T-helper 2 cell treated with Interferon-gamma antibody and Interleukin-4, amounts not matched to agents 100 ng/mL and 5 ng/mL, for 36 hours (primary cell): ENCODE measurements at regions not wholly inside any gene's neighbourhood (a gene's known extent, or its start where the extent isn't known, plus 50 kb on each side); places are given as distances from the start of the nearest gene placed in this dataset.

Experiments
- intact Hi-C: fragments of 100-400 bp; cut with micrococcal nuclease; formaldehyde crosslinking; loops from one replicate; pipeline ENCODE4 v1.15.1; 2023

GRCh38 chr2:8513601-8514273 is 168.1 kb upstream of the ID2 start:
- intact Hi-C loops: loop anchor here (2.0 kb wide), 1 partner anchor 33 kb away; no protein-coding TSS in a partner anchor

- intact Hi-C loops: loop anchor here (2.0 kb wide), 1 partner anchor 33 kb away; no protein-coding TSS in a partner anchor
Measured at GRCh38 chr2:8514274-8514662, 167.6 kb upstream of the ID2 start.

- intact Hi-C loops: loop anchor here (1.0 to 2.0 kb wide), 3 partner anchors 28 to 166 kb away; no protein-coding TSS in a partner anchor
Measured at GRCh38 chr2:8514796-8515758, 166.8 kb upstream of the ID2 start.

GRCh38 chr2:8515864-8516533 is 165.9 kb upstream of the ID2 start:
- intact Hi-C loops: loop anchor here (1.0 to 2.0 kb wide), 3 partner anchors 27 to 165 kb away; no protein-coding TSS in a partner anchor

GRCh38 chr2:8517850-8518498 is 163.9 kb upstream of the ID2 start:
- intact Hi-C loops: no loop called here

- intact Hi-C loops: no loop called here
Measured at GRCh38 chr2:8518979-8519668, 162.7 kb upstream of the ID2 start.

GRCh38 chr2:8520791-8521344 is 161.0 kb upstream of the ID2 start:
- intact Hi-C loops: no loop called here

GRCh38 chr2:8522687-8523086 is 159.2 kb upstream of the ID2 start:
- intact Hi-C loops: no loop called here

- intact Hi-C loops: no loop called here
Measured at GRCh38 chr2:8524388-8524787, 157.5 kb upstream of the ID2 start.

GRCh38 chr2:8524823-8525222 is 157.0 kb upstream of the ID2 start:
- intact Hi-C loops: no loop called here

GRCh38 chr2:8525236-8525581 is 156.6 kb upstream of the ID2 start:
- intact Hi-C loops: no loop called here

- intact Hi-C loops: no loop called here
Measured at GRCh38 chr2:8525582-8526402, 156.1 kb upstream of the ID2 start.

- intact Hi-C loops: no loop called here
Measured at GRCh38 chr2:8526403-8526696, 155.5 kb upstream of the ID2 start.

- intact Hi-C loops: no loop called here
Measured at GRCh38 chr2:8527031-8527430, 154.8 kb upstream of the ID2 start.

- intact Hi-C loops: no loop called here
Measured at GRCh38 chr2:8527676-8528075, 154.2 kb upstream of the ID2 start.

GRCh38 chr2:8528863-8529262 is 153.0 kb upstream of the ID2 start:
- intact Hi-C loops: no loop called here

GRCh38 chr2:8529706-8530277 is 152.1 kb upstream of the ID2 start:
- intact Hi-C loops: no loop called here

GRCh38 chr2:8531481-8531880 is 150.4 kb upstream of the ID2 start:
- intact Hi-C loops: no loop called here

GRCh38 chr2:8532438-8532837 is 149.4 kb upstream of the ID2 start:
- intact Hi-C loops: no loop called here
